Upper lobe of right lung (tissue), 1 donor: ENCODE measurements at regions not wholly inside any gene's neighbourhood (a gene's known extent, or its start where the extent isn't known, plus 50 kb on each side); places are given as distances from the start of the nearest gene placed in this dataset.

Experiments
- ATAC-seq: fragments of 200-7000 bp; cut with Tn5 transposase; one replicate; pipeline ENCODE4 v1.9.1; 2020; ENCODE audit warnings: mild to moderate bottlenecking, moderate library complexity
- DNase-seq: peaks from one replicate; pipeline ENCODE4 v3.0.0-alpha.2; 2020
- H3K27ac ChIP-seq: fragments of 200-600 bp; one replicate; pipeline ENCODE4 v1.8.0; 2022
- H3K27me3 ChIP-seq: fragments of 200-600 bp; one replicate; pipeline ENCODE4 v1.8.0; 2022; ENCODE audit warnings: mild to moderate bottlenecking
- H3K36me3 ChIP-seq: fragments of 200-600 bp; one replicate; pipeline ENCODE4 v1.8.0; 2022
- H3K4me1 ChIP-seq: fragments of 200-600 bp; one replicate; pipeline ENCODE4 v1.8.0; 2022
- H3K4me3 ChIP-seq: fragments of 200-600 bp; one replicate; pipeline ENCODE4 v1.8.0; 2022; ENCODE audit warnings: mild to moderate bottlenecking
- H3K9me3 ChIP-seq: fragments of 200-600 bp; one replicate; pipeline ENCODE4 v1.8.0; 2022
- CTCF ChIP-seq: fragments of 200-600 bp; IDR thresholded peaks from one replicate; pipeline ENCODE4 v1.8.0; 2022; ENCODE audit warnings: antibody characterized with exemption
- intact Hi-C: fragments of 100-400 bp; cut with DNase I; formaldehyde crosslinking; loops from one replicate; pipeline ENCODE4 v1.11.0; 2022
- donor health status: DM: no; HTN: yes; CAD: no; lungs with severe emphysema.

- no peaks in the 10 kb centered on the region for H3K27me3 ChIP-seq
- H3K4me1 ChIP-seq, result no peaks in the 10 kb centered on the region
- intact Hi-C loops, result no loop called here
- DNase-seq, result no peak
- H3K9me3 ChIP-seq, result no peaks in the 10 kb centered on the region
- H3K27ac ChIP-seq, result no peak overlapping the region
- no peak for TF ChIP-seq CTCF
- ATAC-seq, result no peak
- H3K4me3 ChIP-seq, result no peak overlapping the region
- no peaks in the 10 kb centered on the region for H3K36me3 ChIP-seq
Observed at GRCh38 chr10:33627611-33628010, 293.1 kb upstream of the NRP1 start.

GRCh38 chr10:33626798-33627466 lies 292.5 kb upstream of the NRP1 start:
- TF ChIP-seq CTCF, result no peak
- no peak for ATAC-seq
- H3K27ac ChIP-seq, result no peak overlapping the region
- no peaks in the 10 kb centered on the region for H3K36me3 ChIP-seq
- H3K4me1 ChIP-seq, result no peaks in the 10 kb centered on the region
- no peaks in the 10 kb centered on the region for H3K27me3 ChIP-seq
- intact Hi-C loops, result no loop called here
- no peak for DNase-seq
- no peaks in the 10 kb centered on the region for H3K9me3 ChIP-seq
- H3K4me3 ChIP-seq, result no peak overlapping the region

- no peak for ATAC-seq
- TF ChIP-seq CTCF, result no peak
Observed at GRCh38 chr10:33623669-33624068, 289.2 kb upstream of the NRP1 start.

GRCh38 chr10:33621101-33621500 lies 286.6 kb upstream of the NRP1 start:
- no peaks in the 10 kb centered on the region for H3K4me1 ChIP-seq
- intact Hi-C loops, result no loop called here
- H3K27ac ChIP-seq, result no peak overlapping the region
- no peak for TF ChIP-seq CTCF
- no peaks in the 10 kb centered on the region for H3K9me3 ChIP-seq
- DNase-seq (no peak), ATAC-seq (peak; percentile 64)
- no peaks in the 10 kb centered on the region for H3K27me3 ChIP-seq
- H3K4me3 ChIP-seq, result no peak overlapping the region
- H3K36me3 ChIP-seq, result no peaks in the 10 kb centered on the region

More at GRCh38 chr10:33623669-33624068, 289.2 kb upstream of the NRP1 start:
- Histone ChIP-seq H3K36me3 (no peaks in the 10 kb centered on the region), H3K9me3 (no peaks in the 10 kb centered on the region), H3K4me3 (no peak overlapping the region), H3K4me1 (no peaks in the 10 kb centered on the region), H3K27me3 (no peaks in the 10 kb centered on the region), H3K27ac (no peak overlapping the region)
- DNase-seq, result no peak
- intact Hi-C loops, result no loop called here

GRCh38 chr10:33618196-33618595 lies 283.7 kb upstream of the NRP1 start:
- ATAC-seq, result peak; percentile 17

More at GRCh38 chr10:33618196-33618595, 283.7 kb upstream of the NRP1 start:
- intact Hi-C loops, result no loop called here
- H3K9me3 ChIP-seq, result no peaks in the 10 kb centered on the region
- no peaks in the 10 kb centered on the region for H3K27me3 ChIP-seq
- H3K27ac ChIP-seq, result no peak overlapping the region
- TF ChIP-seq CTCF, result no peak
- DNase-seq, result no peak
- peaks cover under 1% of the 10 kb centered on the region for H3K4me1 ChIP-seq
- H3K4me3 ChIP-seq, result no peak overlapping the region
- no peaks in the 10 kb centered on the region for H3K36me3 ChIP-seq
